ENCODE measurements at regions not wholly inside any gene's neighbourhood (a gene's known extent, or its start where the extent isn't known, plus 50 kb on each side); places are given as distances from the start of the nearest gene placed in this dataset.

GRCh38 chr11:39972461-39972860, 1487.0 kb downstream of the LRRC4C start:
- TF ChIP-seq CTCF (IDR thresholded peaks at IDR 0.05; ENCODE audit: low read length) (no peak), EZH2 (optimal IDR thresholded peaks at IDR 0.05; ENCODE audit: low read depth, low read length) (no peak), EZH2phosphoT487 (IDR thresholded peaks at IDR 0.05; ENCODE audit: low read length) (no peak)
